PC-3 (cell line): ENCODE measurements at regions not wholly inside any gene's neighbourhood (a gene's known extent, or its start where the extent isn't known, plus 50 kb on each side); places are given as distances from the start of the nearest gene placed in this dataset.

Experiments
- ATAC-seq: fragments of 200-7000 bp; cut with Tn5 transposase; 2 replicates; pipeline ENCODE4 v1.9.1; 2020; ENCODE audit warnings: mild to moderate bottlenecking, moderate library complexity
- BruUV-seq: library from RNA; stranded (reverse); fragments of 400-500 nt; replicated peaks from 2 replicates; lab custom pipeline; 2021; lab: Mats Ljungman, UMichigan
- CTCF ChIA-PET: fragments of 300-600 bp; sonication (Branson Sonifier 250); formaldehyde crosslinking; loops from one replicate; lab custom pipeline; 2022; ENCODE audit warnings: antibody characterized with exemption; lab: Charles Lee
- POLR2A ChIA-PET: fragments of 300-600 bp; sonication (Branson Sonifier 250); formaldehyde crosslinking; loops from one replicate; lab custom pipeline; 2022; ENCODE audit warnings: antibody characterized with exemption; ENCODE audit not compliant: unreplicated experiment; lab: Charles Lee
- DNase-seq: peaks from one replicate; pipeline ENCODE4 v3.0.0-alpha.2; 2015
- H2AFZ ChIP-seq: fragments of 300-600 bp; sonication (generic); 2 replicates; pipeline ENCODE4 v1.6.0; 2016; ENCODE audit warnings: antibody characterized with exemption, low read length
- H3F3A ChIP-seq: fragments of 300-600 bp; sonication (generic); one replicate; pipeline ENCODE4 v1.6.0; 2017; ENCODE audit warnings: antibody characterized with exemption, low read length, control low read depth, mild to moderate bottlenecking; ENCODE audit not compliant: unreplicated experiment
- H3K27ac ChIP-seq: fragments of 300-600 bp; sonication (generic); 2 replicates; pipeline ENCODE4 v1.5.1; 2016; ENCODE audit warnings: mild to moderate bottlenecking, low read length
- H3K27me3 ChIP-seq: fragments of 300-600 bp; sonication (generic); 2 replicates; pipeline ENCODE4 v1.6.1; 2016; ENCODE audit warnings: low read length, mixed read lengths
- H3K36me3 ChIP-seq: fragments of 300-600 bp; sonication (generic); 2 replicates; pipeline ENCODE4 v1.6.1; 2016; ENCODE audit warnings: low read depth, mixed run types, low read length, mixed read lengths
- H3K4me1 ChIP-seq: fragments of 300-600 bp; sonication (generic); 2 replicates; pipeline ENCODE4 v1.5.1; 2016; ENCODE audit warnings: low read length; ENCODE audit not compliant: insufficient read depth
- H3K4me2 ChIP-seq: fragments of 300-600 bp; sonication (generic); 2 replicates; pipeline ENCODE4 v1.6.0; 2016; ENCODE audit warnings: low read length
- H3K4me3 ChIP-seq: fragments of 300-600 bp; sonication (generic); 2 replicates; pipeline ENCODE4 v1.5.1; 2016; ENCODE audit warnings: mild to moderate bottlenecking, low read length, mixed read lengths
- H3K79me2 ChIP-seq: fragments of 300-600 bp; sonication (generic); 2 replicates; pipeline ENCODE4 v1.6.1; 2017; ENCODE audit warnings: low read length, mixed read lengths
- H3K9ac ChIP-seq: fragments of 300-600 bp; sonication (generic); 2 replicates; pipeline ENCODE4 v1.6.0; 2016; ENCODE audit warnings: mild to moderate bottlenecking, low read length
- H3K9me2 ChIP-seq: fragments of 300-600 bp; sonication (generic); replicated peaks from 2 replicates; pipeline ENCODE4 v1.6.1; 2016; ENCODE audit warnings: mixed run types, low read length, mixed read lengths
- H3K9me3 ChIP-seq: fragments of 300-600 bp; sonication (generic); 2 replicates; pipeline ENCODE4 v1.6.1; 2016; ENCODE audit warnings: low read length, mixed read lengths
- H4K20me1 ChIP-seq: fragments of 300-600 bp; sonication (generic); 2 replicates; pipeline ENCODE4 v1.6.1; 2016; ENCODE audit warnings: low read length, mixed read lengths
- EZH2 ChIP-seq: fragments of 300-600 bp; sonication (generic); IDR thresholded peaks from one replicate; pipeline ENCODE4 v1.6.1; 2017; ENCODE audit warnings: antibody characterized with exemption, mild to moderate bottlenecking, low read length; ENCODE audit not compliant: unreplicated experiment
- EZH2phosphoT487 ChIP-seq: fragments of 300-600 bp; sonication (generic); IDR thresholded peaks from 2 replicates; pipeline ENCODE4 v1.6.1; 2018; ENCODE audit warnings: mild to moderate bottlenecking, antibody characterized with exemption, low read length, borderline replicate concordance
- intact Hi-C: fragments of 100-400 bp; cut with micrococcal nuclease; formaldehyde crosslinking; loops from 2 replicates; pipeline ENCODE4 v1.9.0; 2023
- TF ChIP-seq, protein P1 (sequence below): fragments of 300-600 bp; sonication (generic); conservative IDR thresholded peaks from 2 replicates; pipeline ENCODE4 v1.5.1; 2017; ENCODE audit warnings: antibody characterized with exemption, low read depth, mild to moderate bottlenecking, low read length

DNA sequence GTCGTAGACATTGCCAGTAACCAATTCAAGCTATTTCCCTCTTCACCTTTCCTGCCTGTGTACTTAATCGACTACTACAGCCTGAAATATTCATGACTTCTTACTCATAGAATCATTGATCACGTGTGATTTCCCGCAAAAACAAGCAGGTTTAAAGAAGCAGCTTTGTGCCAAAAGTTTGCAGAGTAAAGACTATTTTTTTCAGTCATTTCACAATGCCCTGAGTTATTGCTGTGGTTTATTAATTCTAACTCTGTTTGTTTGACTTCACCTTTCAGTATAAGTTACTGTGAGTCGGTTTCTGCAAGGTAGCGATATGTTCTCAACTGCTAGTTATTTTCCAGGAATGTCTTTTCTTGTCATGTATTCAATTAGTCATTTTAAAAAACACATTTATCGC is 995.3 kb downstream of the SORCS1 start:
- H3K79me2 ChIP-seq = no peaks in the 10 kb centered on the region
- no peak overlapping the region for H2AFZ ChIP-seq
- no peak overlapping the region for H3K4me3 ChIP-seq
- no peak for DNase-seq
- H3K9me3 ChIP-seq = no peaks in the 10 kb centered on the region
- peaks cover 16% of the 10 kb centered on the region for H3K27me3 ChIP-seq
- H4K20me1 ChIP-seq = no peaks in the 10 kb centered on the region
- H3K9ac ChIP-seq = no peak overlapping the region
- ATAC-seq = no peak
- no peak overlapping the region for H3K27ac ChIP-seq
- no peaks in the 10 kb centered on the region for H3K4me1 ChIP-seq
- H3K4me2 ChIP-seq = no peak overlapping the region
- no peaks in the 10 kb centered on the region for H3K36me3 ChIP-seq
- ChIA-PET CTCF (no interaction called here), POLR2A (no interaction called here)
- TF ChIP-seq EZH2phosphoT487 = no peak
- TF ChIP-seq, protein P1, sequence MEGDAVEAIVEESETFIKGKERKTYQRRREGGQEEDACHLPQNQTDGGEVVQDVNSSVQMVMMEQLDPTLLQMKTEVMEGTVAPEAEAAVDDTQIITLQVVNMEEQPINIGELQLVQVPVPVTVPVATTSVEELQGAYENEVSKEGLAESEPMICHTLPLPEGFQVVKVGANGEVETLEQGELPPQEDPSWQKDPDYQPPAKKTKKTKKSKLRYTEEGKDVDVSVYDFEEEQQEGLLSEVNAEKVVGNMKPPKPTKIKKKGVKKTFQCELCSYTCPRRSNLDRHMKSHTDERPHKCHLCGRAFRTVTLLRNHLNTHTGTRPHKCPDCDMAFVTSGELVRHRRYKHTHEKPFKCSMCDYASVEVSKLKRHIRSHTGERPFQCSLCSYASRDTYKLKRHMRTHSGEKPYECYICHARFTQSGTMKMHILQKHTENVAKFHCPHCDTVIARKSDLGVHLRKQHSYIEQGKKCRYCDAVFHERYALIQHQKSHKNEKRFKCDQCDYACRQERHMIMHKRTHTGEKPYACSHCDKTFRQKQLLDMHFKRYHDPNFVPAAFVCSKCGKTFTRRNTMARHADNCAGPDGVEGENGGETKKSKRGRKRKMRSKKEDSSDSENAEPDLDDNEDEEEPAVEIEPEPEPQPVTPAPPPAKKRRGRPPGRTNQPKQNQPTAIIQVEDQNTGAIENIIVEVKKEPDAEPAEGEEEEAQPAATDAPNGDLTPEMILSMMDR = no peak
- no peak for TF ChIP-seq EZH2
- intact Hi-C loops = no loop called here
- no peaks in the 10 kb centered on the region for H3K9me2 ChIP-seq
- no TSS peak for BruUV-seq
- H3F3A ChIP-seq = no peaks in the 10 kb centered on the region

DNA sequence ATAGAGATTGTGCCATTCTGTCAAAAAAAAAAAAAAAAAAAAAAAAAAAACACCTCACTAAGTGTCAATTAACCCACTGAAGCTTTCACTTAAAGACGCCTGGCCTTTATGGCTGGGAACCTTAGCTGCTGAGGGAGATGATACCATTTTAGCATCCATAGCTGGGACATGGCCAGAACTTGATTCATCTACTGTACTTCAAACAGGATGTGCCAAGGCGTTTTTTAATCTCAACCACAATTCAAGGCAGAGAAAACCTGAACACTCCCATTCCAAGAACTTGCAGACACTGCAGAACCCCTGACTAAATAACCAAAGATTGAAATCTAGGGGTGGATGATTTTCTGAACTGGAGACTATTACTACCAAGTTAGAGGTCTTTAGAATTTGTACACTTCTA is 996.6 kb downstream of the SORCS1 start:
- no peak overlapping the region for H3K9ac ChIP-seq
- H3F3A ChIP-seq = no peaks in the 10 kb centered on the region
- no peak overlapping the region for H3K27ac ChIP-seq
- no peak overlapping the region for H3K4me2 ChIP-seq
- no TSS peak for BruUV-seq
- no peaks in the 10 kb centered on the region for H3K9me3 ChIP-seq
- no peak for ATAC-seq
- H4K20me1 ChIP-seq = no peaks in the 10 kb centered on the region
- no peak for DNase-seq
- H3K79me2 ChIP-seq = no peaks in the 10 kb centered on the region
- no peaks in the 10 kb centered on the region for H3K9me2 ChIP-seq
- ChIA-PET CTCF (no interaction called here), POLR2A (no interaction called here)
- no peak overlapping the region for H3K4me3 ChIP-seq
- H3K36me3 ChIP-seq = no peaks in the 10 kb centered on the region
- H3K27me3 ChIP-seq = peaks cover 9% of the 10 kb centered on the region
- H3K4me1 ChIP-seq = no peaks in the 10 kb centered on the region
- H2AFZ ChIP-seq = no peak overlapping the region
- intact Hi-C loops = no loop called here
- TF ChIP-seq, protein P1 = no peak
- TF ChIP-seq EZH2 = no peak
- TF ChIP-seq EZH2phosphoT487 = no peak

DNA sequence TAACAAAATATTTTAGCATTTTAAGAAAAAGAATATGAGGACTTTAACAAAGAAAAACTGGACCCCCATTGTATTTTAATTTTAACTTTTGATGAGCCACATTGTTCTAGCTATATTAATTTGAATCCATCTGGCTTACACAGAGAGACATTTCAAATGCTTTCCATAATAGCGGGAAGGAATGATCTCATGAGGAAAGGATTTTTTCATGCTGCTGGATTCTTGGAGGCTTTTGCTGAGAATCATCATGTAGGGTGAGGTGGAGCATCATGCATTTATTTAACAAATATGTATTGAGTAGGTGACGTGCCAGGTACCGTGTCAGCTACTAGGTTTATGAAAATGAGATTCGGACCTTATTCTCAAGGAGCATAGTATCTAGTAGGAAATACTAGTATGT is 1006.3 kb downstream of the SORCS1 start:
- H3K9me2 ChIP-seq = no peaks in the 10 kb centered on the region
- no peaks in the 10 kb centered on the region for H3K9me3 ChIP-seq
- no peaks in the 10 kb centered on the region for H3F3A ChIP-seq
- H3K36me3 ChIP-seq = no peaks in the 10 kb centered on the region
- CTCF ChIA-PET = no interaction called here
- no peaks in the 10 kb centered on the region for H4K20me1 ChIP-seq
- H3K4me3 ChIP-seq = no peak overlapping the region
- no peak overlapping the region for H3K9ac ChIP-seq
- TF ChIP-seq, protein P1 = no peak
- no peak for TF ChIP-seq EZH2
- no peak for TF ChIP-seq EZH2phosphoT487
- peaks cover 15% of the 10 kb centered on the region for H3K27me3 ChIP-seq
- H2AFZ ChIP-seq = no peak overlapping the region
- ATAC-seq (no peak), DNase-seq (no peak)
- H3K79me2 ChIP-seq = no peaks in the 10 kb centered on the region
- POLR2A ChIA-PET = no interaction called here
- no peak overlapping the region for H3K4me2 ChIP-seq
- H3K27ac ChIP-seq = no peak overlapping the region
- BruUV-seq = no TSS peak
- no peaks in the 10 kb centered on the region for H3K4me1 ChIP-seq
- intact Hi-C loops = no loop called here
